H1 (cell line): ENCODE measurements at regions not wholly inside any gene's neighbourhood (a gene's known extent, or its start where the extent isn't known, plus 50 kb on each side); places are given as distances from the start of the nearest gene placed in this dataset.

Source experiments
- CTCF ChIA-PET: fragments of 300-600 bp; sonication (Branson Sonifier 250); formaldehyde crosslinking; loops from one replicate; lab custom pipeline; 2021; ENCODE audit not compliant: partially characterized antibody; lab: Charles Lee
- POLR2A ChIA-PET: fragments of 300-600 bp; sonication (Branson Sonifier 250); formaldehyde crosslinking; loops from one replicate; lab custom pipeline; 2021; ENCODE audit warnings: inconsistent platforms; ENCODE audit not compliant: partially characterized antibody; lab: Charles Lee
- DNase-seq, 2 experiments: peaks; one replicate each; pipeline versions ENCODE4 v3.0.0 to v3.0.0-alpha.2; 2010 to 2022; ENCODE audit warnings: low spot score in 2 of 2, low read depth in 1 of 2, mixed read lengths in 1 of 2
- FAIRE-seq: peaks from 2 replicates; lab custom pipeline; 2011; peaks lifted over from hg19 to GRCh38; lab: Jason Lieb, UNC
- H2AFZ ChIP-seq: 2 replicates; pipeline ENCODE4 v1.8.1; 2012; ENCODE audit warnings: low read length, inconsistent platforms
- H2AK5ac ChIP-seq: 2 replicates; pipeline ENCODE4 v1.6.1; 2013; ENCODE audit warnings: low read depth, low read length
- H2BK120ac ChIP-seq: replicated peaks from 2 replicates; pipeline ENCODE3; 2013; ENCODE audit warnings: low read depth, low read length, inconsistent platforms
- H2BK12ac ChIP-seq: 2 replicates; pipeline ENCODE4 v1.6.1; 2013; ENCODE audit warnings: low read depth, low read length
- H2BK15ac ChIP-seq: 2 replicates; pipeline ENCODE4 v1.6.1; 2013; ENCODE audit warnings: low read length
- H2BK20ac ChIP-seq: 2 replicates; pipeline ENCODE4 v1.6.1; 2013; ENCODE audit warnings: low read length
- H2BK5ac ChIP-seq: 2 replicates; pipeline ENCODE4 v1.6.1; 2013; ENCODE audit warnings: low read depth, low read length
- H3K14ac ChIP-seq: 2 replicates; pipeline ENCODE4 v1.6.1; 2013; ENCODE audit warnings: inconsistent platforms; ENCODE audit not compliant: insufficient read length
- H3K18ac ChIP-seq: 2 replicates; pipeline ENCODE4 v1.6.1; 2013; ENCODE audit warnings: low read length; ENCODE audit errors: extremely low read depth
- H3K23ac ChIP-seq: 2 replicates; pipeline ENCODE4 v1.6.1; 2013; ENCODE audit warnings: inconsistent platforms; ENCODE audit not compliant: insufficient read length
- H3K23me2 ChIP-seq: 2 replicates; pipeline ENCODE4 v1.6.1; 2013; ENCODE audit warnings: low read depth, low read length
- H3K27ac ChIP-seq: 2 replicates; pipeline ENCODE4 v1.6.1; 2011; ENCODE audit warnings: low read depth, low read length, inconsistent platforms
- H3K27me3 ChIP-seq, 4 experiments: replicated peaks in 1 of 4; 1 replicate in 1 of 4; 2 replicates in 3 of 4; pipeline versions ENCODE4 v1.6.1 to v1.8.1; 2011 to 2013; ENCODE audit warnings: low read length in 3 of 4, mild to moderate bottlenecking in 3 of 4, inconsistent platforms in 2 of 4, mixed read lengths in 2 of 4, moderate library complexity in 1 of 4; ENCODE audit not compliant: control insufficient read depth in 3 of 4, insufficient read depth in 3 of 4; ENCODE audit errors: extremely low read depth in 1 of 4
- H3K36me3 ChIP-seq, 4 experiments: 2 replicates each; pipeline versions ENCODE4 v1.6.1 to v1.8.1; 2011 to 2013; ENCODE audit warnings: mild to moderate bottlenecking in 4 of 4, low read length in 3 of 4, moderate library complexity in 2 of 4, control low read depth in 1 of 4, inconsistent platforms in 1 of 4; ENCODE audit not compliant: insufficient read depth in 4 of 4, control insufficient read depth in 2 of 4
- H3K4ac ChIP-seq: replicated peaks from 2 replicates; pipeline ENCODE3; 2013; ENCODE audit warnings: low read length, low read depth, mixed read lengths, inconsistent platforms; ENCODE audit not compliant: insufficient read length
- H3K4me1 ChIP-seq, 4 experiments: replicated peaks in 1 of 4; 1 replicate in 1 of 4; 2 replicates in 3 of 4; pipeline versions ENCODE4 v1.6.1 to v1.8.1; 2011 to 2013; ENCODE audit warnings: low read length in 3 of 4, inconsistent platforms in 2 of 4, mixed read lengths in 1 of 4; ENCODE audit not compliant: insufficient read depth in 4 of 4, control insufficient read depth in 3 of 4
- H3K4me2 ChIP-seq, 2 experiments: 2 replicates each; pipeline versions ENCODE4 v1.6.1 to v1.8.1; 2011 to 2013; ENCODE audit warnings: low read depth in 2 of 2, low read length in 2 of 2, control low read depth in 1 of 2, inconsistent platforms in 1 of 2, mild to moderate bottlenecking in 1 of 2; ENCODE audit not compliant: insufficient read depth in 1 of 2
- H3K4me3 ChIP-seq, 4 experiments: fragments of 200-600, 300-600 bp in 1 of 4; sonication (generic), shearing (Covaris generic), sonication (Bioruptor Twin) in 1 of 4; 2 replicates each; pipeline versions ENCODE4 v1.5.1 to v1.8.1; 2011 to 2016; ENCODE audit warnings: low read length in 4 of 4, low read depth in 3 of 4, control low read depth in 2 of 4, inconsistent platforms in 2 of 4, mild to moderate bottlenecking in 2 of 4, mixed read lengths in 1 of 4, moderate library complexity in 1 of 4; ENCODE audit not compliant: insufficient read depth in 2 of 4; ENCODE audit errors: extremely low read depth in 1 of 4
- H3K56ac ChIP-seq: replicated peaks from 2 replicates; pipeline ENCODE3; 2013; ENCODE audit warnings: low read depth, mild to moderate bottlenecking, mixed read lengths, low read length, inconsistent platforms; ENCODE audit not compliant: insufficient read length
- H3K79me1 ChIP-seq: 2 replicates; pipeline ENCODE4 v1.6.1; 2013; ENCODE audit warnings: low read depth, low read length, control low read depth
- H3K79me2 ChIP-seq, 2 experiments: 2 replicates each; pipeline versions ENCODE4 v1.6.1 to v1.8.1; 2012 to 2013; ENCODE audit warnings: low read length in 2 of 2, mild to moderate bottlenecking in 2 of 2, inconsistent platforms in 1 of 2; ENCODE audit not compliant: insufficient read depth in 2 of 2, control insufficient read depth in 1 of 2
- H3K9ac ChIP-seq, 4 experiments: replicated peaks in 1 of 4; 1 replicate in 1 of 4; 2 replicates in 3 of 4; pipeline versions ENCODE4 v1.6.1 to v1.8.1; 2011 to 2013; ENCODE audit warnings: low read depth in 3 of 4, low read length in 3 of 4, control low read depth in 2 of 4, mild to moderate bottlenecking in 2 of 4, moderate library complexity in 2 of 4, inconsistent platforms in 1 of 4; ENCODE audit errors: extremely low read depth in 1 of 4
- H3K9me3 ChIP-seq, 2 experiments: 2 replicates each; pipeline versions ENCODE4 v1.6.1 to v1.8.1; 2012 to 2013; ENCODE audit warnings: mild to moderate bottlenecking in 2 of 2, moderate library complexity in 2 of 2, control low read depth in 1 of 2, inconsistent platforms in 1 of 2, low read depth in 1 of 2, low read length in 1 of 2, mixed read lengths in 1 of 2; ENCODE audit not compliant: insufficient read depth in 2 of 2
- H4K20me1 ChIP-seq, 2 experiments: replicated peaks in 1 of 2; 2 replicates each; pipeline versions ENCODE3 to v1.8.1; 2011 to 2013; ENCODE audit warnings: inconsistent platforms in 2 of 2, low read length in 2 of 2, mild to moderate bottlenecking in 1 of 2; ENCODE audit not compliant: insufficient read depth in 2 of 2, control insufficient read depth in 1 of 2
- H4K5ac ChIP-seq: 2 replicates; pipeline ENCODE4 v1.6.1; 2013; ENCODE audit warnings: low read length, low read depth, mixed read lengths, inconsistent platforms; ENCODE audit not compliant: insufficient read length
- H4K8ac ChIP-seq: 2 replicates; pipeline ENCODE4 v1.8.0; 2013; ENCODE audit warnings: mild to moderate bottlenecking, moderate library complexity, low read length, inconsistent platforms; ENCODE audit not compliant: insufficient read depth; ENCODE audit errors: extremely low read depth
- H4K91ac ChIP-seq: replicated peaks from 2 replicates; pipeline ENCODE3; 2013; ENCODE audit warnings: low read length, mixed read lengths, inconsistent platforms; ENCODE audit not compliant: insufficient read length
- BRCA1 ChIP-seq: IDR thresholded peaks from 2 replicates; pipeline ENCODE4 v1.6.1; 2012; ENCODE audit warnings: low read depth, low read length, improper control_type of control experiment
- KDM5A ChIP-seq: fragments of 200-600 bp; IDR thresholded peaks from 2 replicates; pipeline ENCODE4 v1.7.1; 2012; ENCODE audit warnings: mild to moderate bottlenecking, low read length, inconsistent platforms, mixed read lengths
- POLR2A ChIP-seq, 2 experiments: IDR thresholded peaks; 1 replicate in 1 of 2; 2 replicates in 1 of 2; pipeline ENCODE4 v1.6.1; 2011; ENCODE audit warnings: low read depth in 2 of 2, low read length in 2 of 2, mild to moderate bottlenecking in 2 of 2; ENCODE audit errors: control extremely low read depth in 1 of 2
- SRF ChIP-seq: IDR thresholded peaks from 2 replicates; pipeline ENCODE4 v1.6.1; 2011; ENCODE audit warnings: mild to moderate bottlenecking, low read depth, low read length, moderate library complexity
- TCF12 ChIP-seq: IDR thresholded peaks from 2 replicates; pipeline ENCODE4 v1.6.1; 2011; ENCODE audit warnings: low read depth, mild to moderate bottlenecking, low read length
- TEAD4 ChIP-seq: IDR thresholded peaks from 2 replicates; pipeline ENCODE4 v1.6.1; 2012; ENCODE audit warnings: low read depth, low read length, inconsistent platforms, mixed read lengths
- WGBS, 2 experiments: shearing (Covaris generic) in 1 of 2; methylation state at CpG; one replicate each; pipeline versions ENCODE4 v1.1.6 to v1.1.7; 2013 to 2015; ENCODE audit warnings: low lambda C conversion rate in 2 of 2, mixed read lengths in 2 of 2, inconsistent platforms in 1 of 2, low coverage in 1 of 2, missing lambda C conversion rate in 1 of 2; ENCODE audit not compliant: insufficient replicate concordance in 2 of 2, insufficient coverage in 1 of 2, insufficient read length in 1 of 2; ENCODE audit errors: extremely low coverage in 1 of 2, missing lambda C conversion rate in 1 of 2; 5-methylcytosine and 5-hydroxymethylcytosine counted together
- TF ChIP-seq, protein P1 (sequence below): IDR thresholded peaks from 2 replicates; pipeline ENCODE4 v1.6.1; 2012; ENCODE audit warnings: inconsistent platforms

DNA sequence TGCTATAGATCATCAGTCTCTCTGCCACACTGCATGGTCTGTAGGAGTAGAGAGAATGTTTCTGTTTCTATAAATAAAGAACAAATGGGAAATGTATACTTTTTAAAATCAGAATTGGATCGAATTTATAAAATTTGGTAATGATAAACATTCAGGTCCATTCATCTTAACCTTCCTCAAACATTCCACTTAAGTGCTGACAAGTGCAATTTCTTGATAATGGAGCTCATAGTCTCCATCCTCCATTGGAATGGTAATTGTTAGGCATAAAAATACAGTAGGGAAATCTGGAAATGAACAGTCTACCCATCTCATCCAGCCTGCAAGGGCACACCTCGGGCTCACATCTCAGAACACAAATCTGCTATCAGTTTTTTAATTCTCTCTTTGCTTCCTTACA is 122.6 kb upstream of the PACRGL start (continued):
- TF ChIP-seq TEAD4: no peak

DNA sequence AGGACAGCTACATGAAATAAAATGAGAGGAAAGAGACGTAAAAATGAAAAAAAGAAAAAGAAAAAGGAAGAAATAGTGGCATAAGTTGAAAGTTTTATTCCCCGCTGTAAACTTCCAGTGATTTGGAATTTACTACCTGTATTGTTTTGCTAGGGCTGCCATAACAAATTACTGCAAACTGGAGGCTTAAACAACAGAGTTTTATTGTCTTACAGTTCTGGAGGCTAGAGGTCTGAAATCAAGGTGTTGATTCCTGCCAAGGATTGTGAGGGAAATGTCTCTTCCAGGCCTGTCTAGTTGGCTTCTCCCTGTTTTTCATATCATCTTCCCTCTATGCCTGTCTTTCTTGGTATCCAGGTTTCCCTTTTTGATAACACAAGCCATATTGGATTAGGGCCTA is 119.4 kb upstream of the PACRGL start:
- Histone ChIP-seq H3K27ac (no peak overlapping the region), H4K20me1 (no peaks in the 10 kb centered on the region), H3K9ac (no peak overlapping the region), H3K9me3 (no peaks in the 10 kb centered on the region), H2AFZ (no peak overlapping the region), H2BK15ac (no peak overlapping the region), H4K91ac (no peak overlapping the region), H3K4me3 (no peak overlapping the region), H3K23ac (no peak overlapping the region), H3K56ac (no peak overlapping the region), H2AK5ac (no peak overlapping the region), H3K79me2 (no peaks in the 10 kb centered on the region), H4K8ac (no peak overlapping the region), H3K18ac (no peak overlapping the region), H3K14ac (no peak overlapping the region), H3K79me1 (no peaks in the 10 kb centered on the region), H3K36me3 (no peaks in the 10 kb centered on the region), H4K5ac (no peak overlapping the region), H3K4ac (no peak overlapping the region), H2BK120ac (no peak overlapping the region), H2BK5ac (no peak overlapping the region), H3K4me2 (no peak overlapping the region), H2BK12ac (no peak overlapping the region), H3K4me1 (no peaks in the 10 kb centered on the region), H2BK20ac (no peak overlapping the region), H3K27me3 (no peaks in the 10 kb centered on the region), H3K23me2 (no peaks in the 10 kb centered on the region)
- WGBS, 2 experiments: 92 to 100% methylated on average over 1 to 2 of the region's 2 CpGs
- no peak for FAIRE-seq
- CTCF ChIA-PET: interaction anchor here (0.6 kb wide), 1 partner anchor 107 kb away, joined by 3 read pairs; no protein-coding TSS in a partner anchor
- no peak for DNase-seq
- POLR2A ChIA-PET: no interaction called here
- TF ChIP-seq POLR2A (IDR thresholded peaks at IDR 0.05; ENCODE audit: control extremely low read depth in 1 of 2, low read depth in 2 of 2, low read length in 2 of 2) (no peak), KDM5A (no peak), TCF12 (no peak), BRCA1 (no peak), SRF (no peak)
- TF ChIP-seq, protein P1, sequence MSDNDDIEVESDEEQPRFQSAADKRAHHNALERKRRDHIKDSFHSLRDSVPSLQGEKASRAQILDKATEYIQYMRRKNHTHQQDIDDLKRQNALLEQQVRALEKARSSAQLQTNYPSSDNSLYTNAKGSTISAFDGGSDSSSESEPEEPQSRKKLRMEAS: no peak
